ENCODE measurements at regions not wholly inside any gene's neighbourhood (a gene's known extent, or its start where the extent isn't known, plus 50 kb on each side); places are given as distances from the start of the nearest gene placed in this dataset.
A peak's percentile ranks its signal among the peaks of the same experiment; 100 is the strongest.

- DNase-seq (no peak), ATAC-seq (no peak)
- intact Hi-C loops (cut with DNase I), result no loop called here
Observed at GRCh38 chr6:81694855-81695254, 57.6 kb downstream of the TENT5A start.

DNA sequence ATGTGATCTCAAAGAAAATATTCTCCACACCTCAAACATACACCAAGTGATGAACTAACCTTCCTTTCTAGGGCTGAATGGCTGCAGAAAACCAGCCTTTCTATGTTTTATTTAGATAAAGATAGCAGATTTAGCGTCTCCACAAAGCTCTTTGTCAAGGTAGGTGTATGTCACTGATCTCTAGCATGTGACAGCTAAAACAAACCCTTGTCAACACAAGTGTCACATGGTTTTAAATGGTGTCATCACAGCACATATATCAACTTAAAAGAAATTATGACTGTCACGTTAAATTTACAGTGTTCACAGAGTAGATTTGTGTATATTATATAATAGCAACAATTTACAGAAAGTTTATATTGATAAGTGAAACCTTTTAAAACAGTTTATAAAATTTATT lies 58.3 kb downstream of the TENT5A start:
- intact Hi-C loops (cut with DNase I), result no loop called here
- no peak for DNase-seq
- no peak for ATAC-seq

- ATAC-seq (no peak), DNase-seq (no peak)
- intact Hi-C loops (cut with DNase I), result no loop called here
Observed at GRCh38 chr6:81693266-81693665, 59.2 kb downstream of the TENT5A start.

DNA sequence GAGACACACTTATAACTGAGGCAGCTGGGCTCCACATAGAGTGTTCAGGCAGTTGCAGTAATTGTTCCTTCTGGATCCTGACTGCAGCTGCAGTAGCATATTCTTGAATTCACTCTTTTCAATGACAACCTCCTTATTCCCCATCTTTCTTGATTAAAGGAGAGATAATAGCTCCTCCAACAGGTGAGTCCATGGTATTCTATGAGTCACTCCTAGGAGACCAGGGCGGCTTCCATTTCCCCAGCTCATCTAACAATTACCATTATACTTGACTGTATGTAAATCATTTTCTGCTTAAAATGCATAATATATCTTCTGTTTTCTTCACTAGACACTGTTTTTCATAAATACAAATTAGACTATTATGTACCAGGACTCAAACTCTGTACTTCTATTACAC lies 62.4 kb downstream of the TENT5A start:
- DNase-seq (no peak), ATAC-seq (no peak)
- intact Hi-C loops (cut with DNase I), result no loop called here

DNA sequence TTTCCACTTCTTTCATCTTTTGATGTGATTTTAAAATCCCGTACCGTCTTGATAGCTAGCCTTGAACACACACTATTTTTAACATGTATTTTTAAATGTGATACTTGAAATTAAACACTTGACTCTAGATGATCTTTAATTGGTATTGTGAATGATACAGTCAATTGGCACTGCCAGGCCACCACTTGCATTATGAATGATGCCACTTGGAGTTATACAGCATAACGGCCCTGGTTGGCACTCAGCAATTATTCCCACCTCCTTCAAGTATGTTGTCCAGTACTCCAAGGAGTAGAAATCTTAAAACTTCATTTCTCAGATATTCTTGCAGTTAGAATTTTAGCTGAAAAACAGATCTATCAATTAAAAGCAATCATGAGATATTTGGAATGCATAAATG lies 62.9 kb downstream of the TENT5A start:
- intact Hi-C loops (cut with DNase I), result no loop called here
- ATAC-seq (no peak), DNase-seq (no peak)

- DNase-seq (no peak), ATAC-seq (no peak)
- intact Hi-C loops (cut with DNase I), result loop anchor here in 1 of 2 donors (5.0 kb wide), 1 partner anchor 63 kb away; no protein-coding TSS in a partner anchor
Observed at GRCh38 chr6:81683912-81684311, 68.6 kb downstream of the TENT5A start.

GRCh38 chr6:81682858-81683620 lies 69.4 kb downstream of the TENT5A start:
- intact Hi-C loops (cut with DNase I), result loop anchor here in 1 of 2 donors (5.0 kb wide), 1 partner anchor 64 kb away; no protein-coding TSS in a partner anchor
- ATAC-seq, result no peak
- DNase-seq, result no peak

DNA sequence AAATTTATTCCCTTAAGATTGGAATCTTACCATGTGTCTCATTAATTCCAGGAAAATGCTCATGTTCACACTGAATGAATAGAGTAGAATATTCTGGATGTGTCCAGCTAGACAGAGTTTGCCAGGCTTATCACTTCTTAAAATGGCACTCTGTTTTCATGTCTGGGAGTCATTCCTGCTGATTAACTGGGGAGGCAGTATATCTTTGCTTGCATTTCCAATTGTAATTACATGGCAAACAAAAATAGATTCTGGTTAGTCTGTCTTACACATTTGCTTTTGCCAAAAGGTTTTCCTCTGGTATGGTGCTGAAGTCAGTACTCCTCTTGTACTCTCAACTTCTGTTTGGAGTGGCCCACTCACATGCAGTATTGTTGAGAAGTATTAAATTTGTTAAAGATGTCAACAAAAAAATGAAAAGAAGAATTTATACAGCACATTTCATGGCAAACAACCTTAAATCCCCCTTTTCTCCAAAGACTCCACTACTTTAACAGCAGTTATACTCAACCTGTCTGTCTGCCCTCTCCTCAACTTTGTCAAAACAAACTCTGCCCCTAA lies 70.2 kb downstream of the TENT5A start:
- intact Hi-C loops (cut with DNase I), result loop anchor here in 1 of 2 donors (5.0 kb wide), 1 partner anchor 65 kb away; no protein-coding TSS in a partner anchor
- DNase-seq (no peak), ATAC-seq (peak; percentile 19 to 26)

DNA sequence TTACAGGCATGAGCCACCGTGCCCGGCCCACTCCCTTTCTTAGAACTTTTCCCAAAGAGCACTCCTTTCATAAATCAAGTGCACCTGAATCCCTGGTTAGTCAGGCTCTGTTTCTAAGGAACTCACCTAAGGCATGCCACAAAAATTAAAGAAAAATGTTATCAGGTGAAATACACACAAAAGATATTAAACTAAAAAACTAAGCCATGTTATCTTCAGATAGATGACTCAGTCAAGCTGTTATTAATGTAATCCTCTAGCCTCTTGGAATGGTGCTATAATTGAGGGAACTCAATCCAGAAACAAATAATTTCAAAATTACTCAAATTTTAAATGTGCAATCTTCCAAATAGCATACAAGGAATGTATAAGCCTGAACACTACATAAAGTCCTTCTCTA lies 83.0 kb downstream of the TENT5A start:
- ATAC-seq (peak in 1 of 2 donors; percentile 51), DNase-seq (no peak)
- intact Hi-C loops (cut with DNase I), result no loop called here

GRCh38 chr6:81668615-81669047 lies 83.8 kb downstream of the TENT5A start:
- ATAC-seq (peak; percentile 89 to 91), DNase-seq (peak; percentile 38)
- intact Hi-C loops (cut with DNase I), result no loop called here

DNA sequence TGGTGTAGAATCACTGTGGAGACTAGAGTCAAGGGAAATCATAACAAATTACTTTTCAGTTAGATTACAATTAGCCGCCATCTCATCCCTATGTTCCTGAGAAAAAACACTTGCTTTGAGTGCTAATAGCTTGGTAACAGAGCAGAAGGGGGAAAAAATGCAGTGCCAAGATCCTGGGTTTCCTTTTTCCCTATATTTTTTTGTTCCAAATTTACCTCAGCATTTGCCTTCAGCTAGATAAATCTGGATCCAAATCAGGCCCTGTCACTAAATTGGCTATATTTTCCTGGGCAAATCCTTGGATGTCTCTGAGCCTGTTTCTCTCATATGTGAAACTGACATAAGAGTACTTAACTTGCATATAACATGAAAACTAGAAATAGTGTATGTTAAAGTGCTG lies 86.0 kb downstream of the TENT5A start:
- intact Hi-C loops (cut with DNase I), result no loop called here
- ATAC-seq, result no peak

DNA sequence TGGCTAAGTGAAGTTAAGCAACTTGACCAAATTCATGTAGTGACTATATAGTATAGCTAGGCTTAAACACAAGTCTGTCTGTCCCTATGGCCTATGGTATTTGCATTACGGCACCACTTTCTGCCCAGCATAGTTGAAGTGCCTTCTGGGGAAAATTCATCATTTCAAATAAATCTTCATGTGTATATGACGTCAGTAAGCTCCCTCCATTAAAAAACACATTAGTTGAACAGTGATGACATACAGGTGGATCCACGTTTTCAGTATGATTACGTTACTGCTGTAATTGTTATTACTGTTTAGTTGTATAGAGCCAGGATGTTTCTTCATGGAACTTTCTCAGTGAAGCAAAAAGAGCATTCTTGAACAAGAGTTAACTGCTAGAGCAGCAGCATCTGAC lies 96.2 kb downstream of the TENT5A start:
- intact Hi-C loops (cut with DNase I), result no loop called here
- ATAC-seq (no peak), DNase-seq (no peak)

More for the DNA sequence above, 86.0 kb downstream of the TENT5A start:
- DNase-seq, result no peak

DNA sequence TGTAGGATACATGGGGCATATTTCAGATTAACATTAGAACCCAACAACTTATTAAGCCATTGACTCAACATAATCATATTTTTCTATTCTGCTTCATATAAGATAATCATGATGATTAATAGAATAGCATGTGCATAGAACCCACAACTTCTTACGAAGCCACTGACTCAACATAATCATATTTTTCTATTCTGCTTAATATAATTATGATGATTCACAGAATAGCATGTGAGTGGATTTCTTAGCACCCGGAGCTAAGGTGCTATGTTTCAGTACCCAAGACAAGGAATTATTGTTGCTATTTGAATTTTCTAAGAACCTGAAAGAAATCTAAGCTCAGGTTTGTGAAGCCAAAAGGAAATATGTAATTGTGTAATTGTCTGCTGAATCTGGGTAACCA lies 96.8 kb downstream of the TENT5A start:
- no peak for ATAC-seq
- no peak for DNase-seq
- intact Hi-C loops (cut with DNase I), result no loop called here

- intact Hi-C loops (cut with DNase I), result no loop called here
- no peak for ATAC-seq
- no peak for DNase-seq
Observed at GRCh38 chr6:81648502-81648901, 104.0 kb downstream of the TENT5A start.

GRCh38 chr6:81643156-81643555 lies 109.3 kb downstream of the TENT5A start:
- no peak for ATAC-seq
- intact Hi-C loops (cut with DNase I), result no loop called here
- DNase-seq, result no peak

DNA sequence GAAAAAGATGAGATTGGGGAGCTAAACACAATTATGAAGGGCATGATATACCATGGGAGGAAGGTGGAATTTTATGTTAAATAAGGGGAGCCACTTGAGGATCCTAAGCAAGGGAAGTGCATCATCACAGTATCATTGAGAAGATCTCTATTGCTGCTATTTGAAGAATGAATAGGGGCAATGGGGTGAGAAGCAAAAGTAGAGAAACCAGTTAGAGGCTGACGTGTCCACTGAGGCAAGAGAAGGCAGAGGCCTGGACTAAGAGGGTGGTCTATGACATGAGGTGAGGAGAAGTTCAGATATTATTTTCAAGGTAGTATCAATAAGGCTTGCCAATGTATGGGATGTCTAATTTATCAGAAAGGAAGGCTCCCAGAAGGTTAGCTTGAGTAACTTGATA lies 111.6 kb downstream of the TENT5A start:
- DNase-seq (no peak), ATAC-seq (no peak)
- intact Hi-C loops (cut with DNase I), result no loop called here

- DNase-seq, result no peak
- ATAC-seq, result no peak
- intact Hi-C loops (cut with DNase I), result no loop called here
Observed at GRCh38 chr6:81640126-81640525, 112.4 kb downstream of the TENT5A start.

GRCh38 chr6:81638366-81638765 lies 114.1 kb downstream of the TENT5A start:
- intact Hi-C loops (cut with DNase I), result no loop called here
- no peak for DNase-seq
- no peak for ATAC-seq

DNA sequence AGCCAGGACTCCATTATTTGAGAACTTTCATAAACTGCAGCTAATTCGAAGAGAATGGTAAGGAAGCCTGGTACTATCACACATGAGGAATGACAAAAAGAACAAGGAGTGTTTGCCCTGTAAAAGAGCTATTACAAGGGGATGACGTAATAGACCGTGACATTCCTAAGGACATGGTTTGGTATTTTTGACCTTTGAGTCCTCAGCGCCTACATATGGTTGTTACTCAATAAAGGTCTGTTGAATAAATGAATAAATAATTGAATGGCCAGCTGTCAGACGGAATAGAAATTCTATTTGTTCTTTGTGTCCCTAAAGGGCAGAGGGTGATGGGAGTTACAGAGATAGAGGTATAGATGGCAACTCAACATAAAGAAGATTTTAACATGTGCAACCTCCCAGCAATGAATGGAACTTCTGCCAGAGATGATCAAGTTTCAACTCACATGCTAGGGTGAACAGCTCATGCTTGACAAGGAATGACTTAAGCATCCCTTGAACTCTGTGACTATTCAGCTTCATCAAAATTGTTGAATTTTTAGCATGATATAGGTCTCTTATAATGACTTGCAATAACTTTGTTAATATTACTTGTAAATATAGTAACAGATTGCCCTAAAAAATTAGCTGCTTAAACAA lies 115.4 kb downstream of the TENT5A start:
- no peak for ATAC-seq
- no peak for DNase-seq
- intact Hi-C loops (cut with DNase I), result no loop called here

GRCh38 chr6:81634155-81634880 lies 118.2 kb downstream of the TENT5A start:
- no peak for DNase-seq
- intact Hi-C loops (cut with DNase I), result no loop called here
- no peak for ATAC-seq

Measured in left cardiac atrium (tissue), 4 donors.